AG04450 (cell line): ENCODE measurements at regions not wholly inside any gene's neighbourhood (a gene's known extent, or its start where the extent isn't known, plus 50 kb on each side); places are given as distances from the start of the nearest gene placed in this dataset.
"Not testable (repeated sequence)": the region's sequence is repeated elsewhere in the genome, so short reads cannot be mapped to it uniquely, and the experiment has no call there.

Experiments used
- CTCF ChIA-PET: fragments of 300-600, 350-600 bp; formaldehyde crosslinking; extraction: SDS; loops from one replicate; lab custom pipeline; 2022; ENCODE audit warnings: antibody characterized with exemption, inconsistent platforms; lab: Charles Lee
- POLR2A ChIA-PET: fragments of 350-600 bp; formaldehyde crosslinking; extraction: SDS; loops from one replicate; lab custom pipeline; 2021; ENCODE audit warnings: antibody characterized with exemption, inconsistent platforms; lab: Yijun Ruan, JAX
- DNase-seq: peaks from one replicate; pipeline ENCODE4 v3.0.0-alpha.2; 2011; ENCODE audit warnings: low read depth, low spot score
- H3K27ac ChIP-seq: one replicate; pipeline ENCODE4 v1.5.1; 2012; ENCODE audit warnings: low read depth, low read length, control low read depth
- H3K27me3 ChIP-seq: one replicate; pipeline ENCODE4 v1.6.0; 2012; ENCODE audit warnings: low read length; ENCODE audit not compliant: control insufficient read depth, insufficient read depth
- H3K4me3 ChIP-seq: 2 replicates; pipeline ENCODE4 v1.5.1; 2011; ENCODE audit warnings: mild to moderate bottlenecking, low read depth, low read length, control low read depth
- H3K9me3 ChIP-seq: 2 replicates; pipeline ENCODE4 v1.5.1; 2012; ENCODE audit warnings: low read length; ENCODE audit not compliant: control insufficient read depth, insufficient read depth
- CTCF ChIP-seq: IDR thresholded peaks from 2 replicates; pipeline ENCODE4 v1.5.1; 2011; ENCODE audit warnings: low read depth, low read length, control low read depth, inconsistent platforms

DNA sequence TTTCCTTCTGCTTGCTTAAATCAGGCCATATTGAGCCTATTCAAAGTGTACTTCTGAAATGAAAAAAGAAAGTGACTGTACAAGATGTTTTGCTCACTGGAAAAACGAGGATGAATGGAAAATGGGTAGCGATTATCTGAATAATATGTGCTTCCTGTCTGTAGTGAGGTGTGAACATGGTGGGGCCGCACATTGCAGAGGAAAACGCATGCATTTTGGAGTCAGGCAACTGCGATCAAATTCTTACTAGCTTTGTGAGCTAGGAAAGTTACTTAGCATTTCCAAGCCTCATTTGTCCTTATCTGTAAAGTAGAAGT lies 73.0 kb upstream of the PRSS3 start:
- peaks cover 7% of the 10 kb centered on the region for H3K27me3 ChIP-seq
- H3K4me3 ChIP-seq = no peak overlapping the region
- DNase-seq = no peak
- no peak for TF ChIP-seq CTCF
- ChIA-PET POLR2A (no interaction called here), CTCF (interaction anchor here (0.7 to 8.6 kb wide), 20 partner anchors 9 to 436 kb away, joined by 3 to 275 read pairs (median 6); no protein-coding TSS in a partner anchor)
- no peak overlapping the region for H3K27ac ChIP-seq
- H3K9me3 ChIP-seq = no peaks in the 10 kb centered on the region; the same call in 1 of the 2 replicates

- H3K4me3 ChIP-seq = no peak overlapping the region
- no peak for TF ChIP-seq CTCF
- no peak overlapping the region for H3K27ac ChIP-seq
- CTCF ChIA-PET = interaction anchor here (0.8 to 2.2 kb wide), 3 partner anchors 9 to 106 kb away, joined by 4 to 8 read pairs (median 5); no protein-coding TSS in a partner anchor
- no peak for DNase-seq
- no peaks in the 10 kb centered on the region for H3K9me3 ChIP-seq
- POLR2A ChIA-PET = interaction anchor here (0.7 kb wide), 1 partner anchor 286 kb away, joined by 6 read pairs; no protein-coding TSS in a partner anchor
- peaks cover 10% of the 10 kb centered on the region for H3K27me3 ChIP-seq
These were observed 66.7 kb upstream of the PRSS3 start for GRCh38 chr9:33728613-33729012.

GRCh38 chr9:33731142-33731541 lies 64.2 kb upstream of the PRSS3 start:
- Histone ChIP-seq H3K27ac (no peak overlapping the region), H3K4me3 (no peak overlapping the region), H3K27me3 (peaks cover 10% of the 10 kb centered on the region), H3K9me3 (no peaks in the 10 kb centered on the region)
- ChIA-PET CTCF (interaction anchor here (0.8 to 2.8 kb wide), 2 partner anchors 10 to 48 kb away, joined by 3 to 12 read pairs; no protein-coding TSS in a partner anchor), POLR2A (no interaction called here)
- no peak for TF ChIP-seq CTCF
- DNase-seq = no peak

GRCh38 chr9:33731625-33732024 lies 63.7 kb upstream of the PRSS3 start:
- no peak for TF ChIP-seq CTCF
- Histone ChIP-seq H3K27me3 (peaks cover 10% of the 10 kb centered on the region), H3K4me3 (no peak overlapping the region), H3K27ac (no peak overlapping the region), H3K9me3 (no peaks in the 10 kb centered on the region)
- DNase-seq = no peak
- POLR2A ChIA-PET = no interaction called here
- CTCF ChIA-PET = interaction anchor here (0.8 to 2.8 kb wide), 2 partner anchors 10 to 47 kb away, joined by 3 to 12 read pairs; no protein-coding TSS in a partner anchor

DNA sequence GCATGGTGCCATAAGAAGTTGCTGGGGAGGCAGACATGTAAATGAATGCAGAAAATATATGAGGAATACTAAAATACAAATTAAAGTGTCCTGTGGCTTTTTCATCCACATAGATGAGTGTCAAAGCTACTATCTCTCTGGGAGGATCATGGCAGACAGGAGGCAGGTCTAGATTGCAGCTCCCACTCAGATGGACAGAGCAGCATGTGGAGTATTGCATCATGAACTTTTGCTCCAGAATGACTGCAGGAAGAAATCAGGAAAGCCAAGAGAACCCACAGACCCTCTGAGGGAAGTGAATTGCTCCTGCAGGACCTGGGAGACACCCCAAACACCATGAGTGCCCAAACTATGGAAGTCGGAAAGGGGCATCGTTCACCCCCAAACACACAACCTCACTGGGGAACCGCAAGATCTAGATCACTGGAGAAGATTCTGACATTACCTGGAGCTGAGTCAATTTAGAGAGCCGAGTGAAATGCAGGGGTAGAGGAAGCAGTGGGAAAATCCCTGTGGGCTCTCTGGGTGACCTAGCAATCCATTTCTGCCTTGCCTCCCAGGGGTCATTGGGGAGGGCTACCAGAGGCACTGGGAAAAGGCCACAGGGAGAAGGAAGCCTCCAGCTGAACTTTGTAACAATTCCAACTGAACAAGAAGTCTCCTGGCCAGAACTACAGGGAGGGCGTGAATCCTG lies 61.0 kb upstream of the PRSS3 start:
- H3K27me3 ChIP-seq = peaks cover 10% of the 10 kb centered on the region
- DNase-seq, H3K9me3 ChIP-seq, POLR2A ChIA-PET, H3K4me3 ChIP-seq, H3K27ac ChIP-seq: not testable (repeated sequence)
- CTCF ChIA-PET = interaction anchor here (2.0 to 2.5 kb wide), 2 partner anchors 12 to 44 kb away, joined by 7 to 15 read pairs; no protein-coding TSS in a partner anchor

DNA sequence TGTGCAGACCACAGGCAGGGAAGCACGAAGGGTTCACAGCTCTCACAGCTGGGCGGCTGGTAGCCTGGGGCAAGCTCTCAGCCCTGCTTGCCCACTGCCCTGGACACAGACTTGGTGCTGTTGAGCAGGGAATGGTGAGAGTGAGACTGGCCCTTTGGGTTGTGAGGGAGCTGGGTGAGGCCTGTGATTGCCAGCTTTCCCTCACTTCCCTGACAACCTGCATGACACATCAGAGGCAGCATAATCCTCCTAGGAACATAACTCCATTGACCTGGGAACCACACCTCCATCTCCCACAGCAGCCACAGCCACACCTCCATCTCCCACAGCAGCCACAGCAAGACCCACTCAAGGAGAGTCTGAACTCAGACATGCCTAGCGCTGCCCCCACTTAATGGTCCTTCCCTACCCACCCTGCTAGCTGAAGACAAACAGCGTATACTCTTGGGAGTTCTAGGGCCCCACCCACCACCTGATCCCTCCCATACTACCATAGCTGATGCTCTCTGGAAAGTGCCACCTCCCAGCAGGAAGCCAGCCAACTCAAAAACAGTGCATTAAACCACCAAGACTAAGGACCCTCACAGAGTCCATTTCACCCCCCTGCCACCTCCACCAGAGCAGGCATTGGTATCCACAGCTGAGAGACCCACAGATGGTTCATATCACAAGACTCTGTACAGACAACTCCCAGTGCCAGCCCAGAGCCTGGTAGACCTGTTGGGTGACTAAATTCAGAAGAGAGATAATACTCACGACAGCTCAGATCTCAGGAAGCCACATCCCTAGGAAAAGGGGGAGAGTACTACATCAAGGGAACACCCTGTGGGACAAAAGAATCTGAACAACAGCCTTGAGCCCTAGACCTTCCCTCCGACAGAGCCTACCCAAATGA lies 60.2 kb upstream of the PRSS3 start:
- POLR2A ChIA-PET, H3K27me3 ChIP-seq, H3K4me3 ChIP-seq, H3K9me3 ChIP-seq, DNase-seq, H3K27ac ChIP-seq: not testable (repeated sequence)
- CTCF ChIA-PET = interaction anchor here (0.9 to 2.5 kb wide), 3 partner anchors 13 to 111 kb away, joined by 3 to 15 read pairs (median 7); no protein-coding TSS in a partner anchor
